Epithelial cell of esophagus (primary cell): ENCODE measurements at regions not wholly inside any gene's neighbourhood (a gene's known extent, or its start where the extent isn't known, plus 50 kb on each side); places are given as distances from the start of the nearest gene placed in this dataset.

Experiments
- DNase-seq: peaks from one replicate; pipeline ENCODE4 v3.0.0; 2010; ENCODE audit warnings: low read depth
- H3K4me3 ChIP-seq: 2 replicates; pipeline ENCODE4 v1.5.1; 2011; ENCODE audit warnings: mild to moderate bottlenecking, low read length, control low read depth
- TF ChIP-seq, protein P1 (sequence below): IDR thresholded peaks from 2 replicates; pipeline ENCODE4 v1.5.1; 2011; ENCODE audit warnings: low read depth, mild to moderate bottlenecking, low read length, control low read depth, inconsistent platforms; ENCODE audit not compliant: insufficient read depth; ENCODE audit errors: missing control alignments

DNA sequence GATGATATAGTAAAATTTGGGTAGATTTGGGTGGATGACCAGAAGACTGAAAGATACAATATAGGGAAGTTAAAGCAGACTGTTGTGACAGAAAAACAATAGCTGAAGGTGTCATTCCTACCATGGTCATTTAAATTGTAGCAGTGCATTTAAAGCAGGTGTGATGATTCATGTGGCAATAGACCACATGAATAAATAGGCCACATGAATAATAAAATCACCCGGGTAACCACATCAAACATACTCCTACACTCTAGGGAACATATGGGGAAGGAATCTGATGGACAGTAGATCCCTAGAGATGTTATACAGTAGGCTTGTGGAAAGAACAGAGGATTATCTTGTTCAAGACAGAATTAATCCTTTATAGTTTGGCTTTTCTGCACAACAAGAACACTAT is 392.6 kb downstream of the SLITRK5 start:
- no peak overlapping the region for H3K4me3 ChIP-seq
- TF ChIP-seq, protein P1, sequence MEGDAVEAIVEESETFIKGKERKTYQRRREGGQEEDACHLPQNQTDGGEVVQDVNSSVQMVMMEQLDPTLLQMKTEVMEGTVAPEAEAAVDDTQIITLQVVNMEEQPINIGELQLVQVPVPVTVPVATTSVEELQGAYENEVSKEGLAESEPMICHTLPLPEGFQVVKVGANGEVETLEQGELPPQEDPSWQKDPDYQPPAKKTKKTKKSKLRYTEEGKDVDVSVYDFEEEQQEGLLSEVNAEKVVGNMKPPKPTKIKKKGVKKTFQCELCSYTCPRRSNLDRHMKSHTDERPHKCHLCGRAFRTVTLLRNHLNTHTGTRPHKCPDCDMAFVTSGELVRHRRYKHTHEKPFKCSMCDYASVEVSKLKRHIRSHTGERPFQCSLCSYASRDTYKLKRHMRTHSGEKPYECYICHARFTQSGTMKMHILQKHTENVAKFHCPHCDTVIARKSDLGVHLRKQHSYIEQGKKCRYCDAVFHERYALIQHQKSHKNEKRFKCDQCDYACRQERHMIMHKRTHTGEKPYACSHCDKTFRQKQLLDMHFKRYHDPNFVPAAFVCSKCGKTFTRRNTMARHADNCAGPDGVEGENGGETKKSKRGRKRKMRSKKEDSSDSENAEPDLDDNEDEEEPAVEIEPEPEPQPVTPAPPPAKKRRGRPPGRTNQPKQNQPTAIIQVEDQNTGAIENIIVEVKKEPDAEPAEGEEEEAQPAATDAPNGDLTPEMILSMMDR = no peak
- DNase-seq = peak; percentile 40

DNA sequence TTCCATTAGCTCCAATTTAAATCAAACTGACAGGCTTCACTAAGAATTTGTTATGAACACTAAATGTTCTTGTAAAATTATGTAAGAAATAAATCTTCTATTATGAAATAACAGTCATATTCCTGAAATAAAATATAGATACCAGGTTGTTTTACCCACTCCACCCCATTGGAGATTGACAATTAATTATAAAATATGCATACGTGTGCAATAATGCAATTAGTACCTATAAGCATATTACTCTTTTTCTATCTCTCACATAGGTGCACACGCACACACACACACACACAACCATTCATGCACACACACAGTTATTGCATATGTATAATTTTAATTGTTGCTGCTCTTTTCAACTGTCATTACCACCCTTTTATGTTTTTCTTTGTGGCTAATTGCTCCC is 395.7 kb downstream of the SLITRK5 start:
- no peak for DNase-seq
- H3K4me3 ChIP-seq = no peak overlapping the region
- TF ChIP-seq, protein P1 = no peak

DNA sequence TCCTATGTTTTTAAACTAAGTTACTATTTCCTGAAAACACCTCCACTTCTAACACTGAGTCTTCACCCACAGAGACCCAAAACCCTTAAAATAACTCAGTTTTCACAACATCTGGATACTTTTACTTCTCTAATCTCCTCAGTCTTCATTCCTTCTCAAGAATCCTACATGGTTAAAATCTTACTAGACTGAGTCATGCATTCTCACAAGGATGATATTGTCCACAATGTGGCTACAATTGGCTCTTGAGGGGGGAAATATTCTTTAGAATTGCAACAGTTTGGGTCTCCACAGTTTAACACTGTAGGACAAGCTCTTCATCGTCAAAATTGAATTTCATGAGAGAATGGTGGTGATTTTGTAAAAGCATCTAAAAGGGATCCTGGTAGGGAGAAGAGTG is 397.1 kb downstream of the SLITRK5 start:
- no peak overlapping the region for H3K4me3 ChIP-seq
- TF ChIP-seq, protein P1 = no peak
- DNase-seq = no peak

DNA sequence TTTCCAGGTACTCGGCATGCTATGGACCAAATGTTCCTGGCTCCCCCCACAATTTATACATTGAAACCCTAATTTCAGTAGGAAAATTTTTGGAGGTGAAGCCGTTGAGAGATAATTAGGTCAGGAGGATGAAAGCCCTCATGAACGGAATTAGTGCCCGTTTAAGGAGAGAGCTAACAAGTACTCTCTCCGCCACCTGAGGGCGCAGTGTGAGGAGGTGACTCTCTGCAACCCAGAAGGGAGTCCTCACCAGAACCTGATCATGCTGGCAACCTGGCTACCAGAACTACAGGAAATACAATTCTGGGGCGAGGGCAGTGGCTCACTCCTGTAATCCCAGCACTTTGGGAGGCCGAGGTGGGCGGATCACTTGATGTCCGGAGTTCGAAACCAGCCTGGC is 397.8 kb downstream of the SLITRK5 start:
- TF ChIP-seq, protein P1 = no peak
- DNase-seq = peak; percentile 25
- H3K4me3 ChIP-seq = no peak overlapping the region

DNA sequence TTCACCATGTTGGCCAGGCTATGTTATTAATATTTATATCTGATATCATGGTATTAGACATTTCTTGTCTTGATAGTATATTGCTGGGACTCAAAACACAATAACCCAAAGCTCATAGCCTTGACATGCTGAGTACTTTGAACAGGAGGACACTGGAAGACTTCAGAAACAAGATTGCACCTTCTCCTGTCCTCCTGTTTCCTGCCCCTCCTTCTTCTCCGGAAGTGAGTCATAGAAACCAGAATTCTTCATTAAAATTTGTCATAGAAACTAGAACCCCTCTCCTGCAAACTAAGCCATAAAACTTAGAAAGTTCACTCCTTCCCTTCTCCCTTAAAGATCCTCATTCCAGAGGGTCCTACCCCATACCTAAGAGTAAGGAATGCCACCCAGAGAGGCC is 400.2 kb downstream of the SLITRK5 start:
- no peak for DNase-seq
- no peak overlapping the region for H3K4me3 ChIP-seq
- TF ChIP-seq, protein P1 = no peak

DNA sequence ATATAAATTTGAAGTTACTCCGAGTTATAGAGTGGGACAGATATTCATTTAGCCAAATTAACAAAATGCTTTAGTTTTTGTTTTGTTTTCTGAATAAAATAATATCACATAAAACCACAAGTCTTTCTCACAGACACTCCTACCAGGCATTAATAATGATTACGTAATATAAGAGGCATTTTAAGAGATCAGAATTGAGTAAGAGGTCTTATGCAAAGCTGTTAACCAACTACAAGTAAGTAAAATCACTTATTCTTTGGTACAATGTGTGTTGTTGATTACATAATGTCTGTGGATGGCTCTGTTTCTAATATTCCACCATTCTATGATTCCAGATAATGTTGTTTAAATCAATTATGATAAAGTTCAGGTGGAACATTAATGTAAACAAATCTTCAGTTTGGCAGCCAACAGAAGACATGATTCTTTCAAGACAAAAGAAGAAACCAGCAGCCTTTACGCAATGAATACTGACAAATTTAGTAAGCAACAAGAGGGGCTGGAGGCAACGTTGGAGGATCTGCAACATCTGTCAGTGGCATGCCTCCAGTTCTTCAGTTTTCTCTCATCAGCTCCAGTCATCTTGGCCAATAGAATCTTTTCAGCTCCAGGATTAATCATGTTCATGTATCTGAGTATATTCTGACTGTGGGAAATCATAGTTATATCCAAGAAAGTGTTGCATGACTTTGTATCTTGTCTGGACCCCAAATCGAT is 403.8 kb downstream of the SLITRK5 start:
- DNase-seq = peak; percentile 44
- TF ChIP-seq, protein P1 = no peak
- no peak overlapping the region for H3K4me3 ChIP-seq

DNA sequence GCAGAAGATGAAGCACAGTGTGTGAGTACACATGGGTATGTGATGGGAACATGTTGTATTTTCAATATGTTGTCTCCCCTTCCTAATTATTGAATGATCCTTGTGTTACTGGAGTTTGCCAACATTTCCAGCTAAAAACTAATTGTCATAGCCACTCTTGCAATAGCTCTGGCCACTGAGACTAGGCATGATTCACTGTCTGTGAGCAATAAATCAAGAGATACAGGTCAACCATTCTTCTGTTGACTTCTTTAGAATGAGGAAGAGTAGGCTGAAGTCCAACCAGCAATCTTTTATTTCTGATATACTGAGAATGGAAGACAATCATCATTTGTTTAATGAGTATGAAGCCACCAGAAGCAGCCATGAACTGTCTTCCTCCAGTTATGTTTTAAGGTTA is 413.9 kb downstream of the SLITRK5 start:
- TF ChIP-seq, protein P1 = no peak
- peak; percentile 42 for DNase-seq
- no peak overlapping the region for H3K4me3 ChIP-seq
